HCT116 (cell line): ENCODE measurements at regions not wholly inside any gene's neighbourhood (a gene's known extent, or its start where the extent isn't known, plus 50 kb on each side); places are given as distances from the start of the nearest gene placed in this dataset.

ENCODE experiments used
- ATAC-seq: fragments of 200-7000 bp; cut with Tn5 transposase; 2 replicates; pipeline ENCODE4 v1.9.1; 2020; ENCODE audit warnings: mild to moderate bottlenecking, moderate library complexity
- BruUV-seq: library from RNA; stranded (reverse); fragments of 400-500 nt; replicated peaks from 2 replicates; lab custom pipeline; 2021; lab: Mats Ljungman, UMichigan
- CTCF ChIA-PET: fragments of 300-600 bp; sonication (Branson Sonifier 250); formaldehyde crosslinking; loops from one replicate; lab custom pipeline; 2021; ENCODE audit warnings: antibody characterized with exemption; lab: Charles Lee
- POLR2A ChIA-PET: fragments of 300-600, 350-600 bp; sonication (Branson Sonifier 250); formaldehyde crosslinking; loops from one replicate; lab custom pipeline; 2021; ENCODE audit warnings: antibody characterized with exemption; lab: Charles Lee
- RAD21 ChIA-PET, 2 experiments: fragments of 300-600 bp; sonication (Branson Sonifier 250); formaldehyde crosslinking; loops; one replicate each; lab custom pipeline; 2023; ENCODE audit warnings: low total read pairs in 2 of 2; ENCODE audit not compliant: uncharacterized antibody in 2 of 2, unreplicated experiment in 2 of 2, low non-redundant PET in 1 of 2; lab: Charles Lee
- DNase-seq: peaks from one replicate; pipeline ENCODE4 v3.0.0-alpha.2; 2010; ENCODE audit warnings: low read depth, low spot score
- H2AFZ ChIP-seq: fragments of 200-600 bp; shearing (Covaris generic), sonication (generic); 2 replicates; pipeline ENCODE4 v1.6.1; 2017; ENCODE audit warnings: low read depth, mixed run types, mixed read lengths, antibody characterized with exemption, low read length; ENCODE audit not compliant: poor library complexity, severe bottlenecking
- H3K27ac ChIP-seq: 2 replicates; pipeline ENCODE4 v1.5.1; 2012; ENCODE audit warnings: low read depth, low read length
- H3K27me3 ChIP-seq: fragments of 200-600 bp; sonication (generic); 2 replicates; pipeline ENCODE4 v1.6.1; 2016; ENCODE audit warnings: mixed run types, low read length, mixed read lengths; ENCODE audit not compliant: insufficient read depth
- H3K36me3 ChIP-seq, 2 experiments: fragments of 200-500 bp in 1 of 2; fragments of 200-600 bp in 1 of 2; sonication (Bioruptor generic) in 1 of 2; sonication (generic) in 1 of 2; 2 replicates each; pipeline versions ENCODE4 v1.5.1 to v1.6.1; 2014 to 2016; ENCODE audit warnings: low read length in 2 of 2, inconsistent platforms in 1 of 2, mixed read lengths in 1 of 2, mixed run types in 1 of 2; ENCODE audit not compliant: insufficient read depth in 2 of 2, control insufficient read depth in 1 of 2
- H3K4me1 ChIP-seq, 2 experiments: fragments of 200-600 bp in 1 of 2; sonication (generic) in 1 of 2; 2 replicates each; pipeline versions ENCODE4 v1.5.1 to v1.6.1; 2012 to 2017; ENCODE audit warnings: low read length in 2 of 2, inconsistent platforms in 1 of 2, mild to moderate bottlenecking in 1 of 2, mixed read lengths in 1 of 2, mixed run types in 1 of 2, moderate library complexity in 1 of 2; ENCODE audit not compliant: insufficient read depth in 2 of 2, control insufficient read depth in 1 of 2
- H3K4me2 ChIP-seq: fragments of 200-600 bp; sonication (generic); 2 replicates; pipeline ENCODE4 v1.6.1; 2017; ENCODE audit warnings: mixed run types, low read length, mixed read lengths
- H3K4me3 ChIP-seq, 2 experiments: fragments of 200-600 bp in 1 of 2; sonication (generic) in 1 of 2; replicated peaks in 1 of 2; 2 replicates each; pipeline ENCODE4 v1.5.1; 2011 to 2016; ENCODE audit warnings: low read length in 2 of 2, control low read depth in 1 of 2, low read depth in 1 of 2, mild to moderate bottlenecking in 1 of 2, mixed read lengths in 1 of 2, mixed run types in 1 of 2
- H3K79me2 ChIP-seq: fragments of 200-600 bp; sonication (generic); 2 replicates; pipeline ENCODE4 v1.6.1; 2017; ENCODE audit warnings: mild to moderate bottlenecking, mixed run types, low read length, moderate library complexity, mixed read lengths; ENCODE audit not compliant: insufficient read depth
- H3K9ac ChIP-seq: fragments of 200-600 bp; sonication (generic); 2 replicates; pipeline ENCODE4 v1.6.1; 2016; ENCODE audit warnings: low read length, mixed read lengths
- H3K9me2 ChIP-seq: fragments of 200-600 bp; sonication (generic), shearing (Covaris generic); 2 replicates; pipeline ENCODE4 v1.6.1; 2017; ENCODE audit warnings: mixed run types, mild to moderate bottlenecking, moderate library complexity; ENCODE audit not compliant: insufficient read depth
- H3K9me3 ChIP-seq, 2 experiments: fragments of 200-500 bp in 1 of 2; fragments of 200-600 bp in 1 of 2; sonication (Bioruptor generic) in 1 of 2; sonication (generic) in 1 of 2; 2 replicates each; pipeline ENCODE4 v1.6.1; 2014 to 2017; ENCODE audit warnings: low read length in 2 of 2, mixed read lengths in 2 of 2, inconsistent platforms in 1 of 2, low read depth in 1 of 2, mild to moderate bottlenecking in 1 of 2, mixed run types in 1 of 2, moderate library complexity in 1 of 2; ENCODE audit not compliant: control insufficient read depth in 1 of 2, insufficient read depth in 1 of 2
- H4K20me1 ChIP-seq: fragments of 200-600 bp; sonication (generic), shearing (Covaris generic); 2 replicates; pipeline ENCODE4 v1.6.1; 2017; ENCODE audit warnings: mixed run types, mild to moderate bottlenecking, moderate library complexity; ENCODE audit not compliant: insufficient read depth
- EZH2 ChIP-seq: fragments of 200-600 bp; sonication (generic); IDR thresholded peaks from 2 replicates; pipeline ENCODE4 v1.6.1; 2017; ENCODE audit warnings: antibody characterized with exemption, mixed run types
- EZH2phosphoT487 ChIP-seq: fragments of 200-600 bp; IDR thresholded peaks from 2 replicates; pipeline ENCODE4 v1.6.1; 2018; ENCODE audit warnings: antibody characterized with exemption, borderline replicate concordance
- FOSL1 ChIP-seq: IDR thresholded peaks from 2 replicates; pipeline ENCODE4 v1.6.1; 2012; ENCODE audit warnings: low read depth
- POLR2AphosphoS5 ChIP-seq: IDR thresholded peaks from 2 replicates; pipeline ENCODE4 v1.6.1; 2011; ENCODE audit warnings: mild to moderate bottlenecking, low read depth, low read length, moderate library complexity
- RAD21 ChIP-seq: IDR thresholded peaks from 2 replicates; pipeline ENCODE4 v1.6.1; 2012; ENCODE audit warnings: low read depth, mild to moderate bottlenecking
- TCF7L2 ChIP-seq: IDR thresholded peaks from 2 replicates; pipeline ENCODE4 v1.7.0; 2011; ENCODE audit warnings: borderline replicate concordance, inconsistent platforms; ENCODE audit not compliant: insufficient read depth, insufficient read length; ENCODE audit errors: extremely low read depth
- YY1 ChIP-seq: IDR thresholded peaks from 2 replicates; pipeline ENCODE4 v1.6.1; 2011; ENCODE audit warnings: low read length, low read depth, moderate library complexity, mild to moderate bottlenecking; ENCODE audit not compliant: insufficient replicate concordance; ENCODE audit errors: extremely low read depth
- ZFX ChIP-seq: fragments of 450-650 bp; IDR thresholded peaks from 2 replicates; pipeline ENCODE4 v1.6.1; 2017
- ZNF274 ChIP-seq: fragments of 200-500 bp; sonication (Bioruptor generic); IDR thresholded peaks from 2 replicates; pipeline ENCODE4 v1.6.1; 2014; ENCODE audit warnings: mild to moderate bottlenecking, low read depth, low read length, inconsistent platforms
- intact Hi-C: fragments of 100-400 bp; cut with micrococcal nuclease; formaldehyde crosslinking; loops from 2 replicates; pipeline ENCODE4 v1.10.0; 2022
- TF ChIP-seq, protein P1 (sequence below), 3 experiments: fragments of 200-600 bp in 1 of 3; sonication (generic) in 1 of 3; IDR thresholded peaks in 2 of 3; conservative IDR thresholded peaks in 1 of 3; 2 replicates each; pipeline ENCODE4 v1.5.1; 2012 to 2017; ENCODE audit warnings: low read depth in 2 of 3, low read length in 2 of 3, antibody characterized with exemption in 1 of 3, borderline replicate concordance in 1 of 3, control low read depth in 1 of 3, mild to moderate bottlenecking in 1 of 3, mixed read lengths in 1 of 3, mixed run types in 1 of 3, moderate library complexity in 1 of 3; ENCODE audit not compliant: insufficient read depth in 1 of 3
- TF ChIP-seq, protein P2 (sequence below): IDR thresholded peaks from 2 replicates; pipeline ENCODE4 v1.6.1; 2011; ENCODE audit warnings: mild to moderate bottlenecking, low read length, moderate library complexity; ENCODE audit not compliant: insufficient replicate concordance; ENCODE audit errors: extremely low read depth
- TF ChIP-seq, protein P3 (sequence below): IDR thresholded peaks from 2 replicates; pipeline ENCODE4 v1.6.1; 2012
- TF ChIP-seq, protein P4 (sequence below): IDR thresholded peaks from 2 replicates; pipeline ENCODE4 v1.6.1; 2012; ENCODE audit warnings: low read depth
- TF ChIP-seq, protein P5 (sequence below): IDR thresholded peaks from 2 replicates; pipeline ENCODE4 v1.6.1; 2012

DNA sequence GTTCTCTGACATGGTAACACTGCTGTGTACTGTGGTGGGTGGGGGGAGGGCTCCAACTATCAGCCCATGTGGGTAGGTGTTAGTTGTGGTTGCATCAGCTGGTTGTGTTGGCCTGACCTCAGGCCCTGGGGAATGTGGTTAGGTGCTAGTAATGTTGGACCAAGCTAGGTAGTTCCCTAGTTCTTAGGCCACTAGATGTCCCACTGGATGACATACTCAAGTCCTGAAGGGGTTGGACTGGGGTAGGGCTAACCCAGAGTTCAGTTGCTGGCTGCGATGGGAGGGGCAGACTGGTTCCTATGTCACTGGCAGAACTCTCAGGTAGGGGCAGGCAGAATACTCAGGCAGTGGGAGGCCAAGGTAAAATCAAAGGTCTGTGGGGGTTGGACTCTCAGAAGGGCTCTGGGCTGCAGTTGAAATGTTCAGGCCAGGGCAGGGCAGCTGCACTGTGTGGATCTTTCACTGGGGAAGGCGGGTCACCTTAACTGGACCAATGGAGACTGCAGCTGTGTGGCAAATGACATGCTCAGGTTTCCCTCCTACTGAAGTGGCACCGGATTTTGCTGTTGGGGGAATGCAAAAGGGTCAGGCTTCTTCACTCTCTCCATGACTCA is 870.7 kb downstream of the LRRIQ3 start:
- H3K27me3 ChIP-seq: no peaks in the 10 kb centered on the region
- intact Hi-C loops: no loop called here
- POLR2A ChIA-PET: no interaction called here

More for the DNA sequence above, 870.7 kb downstream of the LRRIQ3 start:
- DNase-seq (no peak), ATAC-seq (no peak)
- Histone ChIP-seq H3K4me3 (no peak overlapping the region), H3K4me1 (no peaks in the 10 kb centered on the region), H3K9ac (no peak overlapping the region), H3K9me2 (no peaks in the 10 kb centered on the region), H3K79me2 (no peaks in the 10 kb centered on the region), H3K36me3 (no peaks in the 10 kb centered on the region), H3K9me3 (peaks cover 10 to 17% of the 10 kb centered on the region in 2 experiments; a peak in 2 of 4 replicates), H2AFZ (no peak overlapping the region), H4K20me1 (no peaks in the 10 kb centered on the region), H3K4me2 (no peak overlapping the region), H3K27ac (no peak overlapping the region)
- TF ChIP-seq, protein P1, sequence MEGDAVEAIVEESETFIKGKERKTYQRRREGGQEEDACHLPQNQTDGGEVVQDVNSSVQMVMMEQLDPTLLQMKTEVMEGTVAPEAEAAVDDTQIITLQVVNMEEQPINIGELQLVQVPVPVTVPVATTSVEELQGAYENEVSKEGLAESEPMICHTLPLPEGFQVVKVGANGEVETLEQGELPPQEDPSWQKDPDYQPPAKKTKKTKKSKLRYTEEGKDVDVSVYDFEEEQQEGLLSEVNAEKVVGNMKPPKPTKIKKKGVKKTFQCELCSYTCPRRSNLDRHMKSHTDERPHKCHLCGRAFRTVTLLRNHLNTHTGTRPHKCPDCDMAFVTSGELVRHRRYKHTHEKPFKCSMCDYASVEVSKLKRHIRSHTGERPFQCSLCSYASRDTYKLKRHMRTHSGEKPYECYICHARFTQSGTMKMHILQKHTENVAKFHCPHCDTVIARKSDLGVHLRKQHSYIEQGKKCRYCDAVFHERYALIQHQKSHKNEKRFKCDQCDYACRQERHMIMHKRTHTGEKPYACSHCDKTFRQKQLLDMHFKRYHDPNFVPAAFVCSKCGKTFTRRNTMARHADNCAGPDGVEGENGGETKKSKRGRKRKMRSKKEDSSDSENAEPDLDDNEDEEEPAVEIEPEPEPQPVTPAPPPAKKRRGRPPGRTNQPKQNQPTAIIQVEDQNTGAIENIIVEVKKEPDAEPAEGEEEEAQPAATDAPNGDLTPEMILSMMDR (IDR thresholded peaks at IDR 0.05 in 2 of 3, conservative IDR thresholded peaks at IDR 0.05 in 1 of 3; ENCODE audit: borderline replicate concordance in 1 of 3, insufficient read depth in 1 of 3, low read depth in 2 of 3, low read length in 2 of 3): no peak
- TF ChIP-seq ZFX (no peak), ZNF274 (no peak), EZH2 (no peak), TCF7L2 (no peak), FOSL1 (no peak), YY1 (no peak), RAD21 (no peak), EZH2phosphoT487 (no peak), POLR2AphosphoS5 (no peak)
- TF ChIP-seq, protein P2, sequence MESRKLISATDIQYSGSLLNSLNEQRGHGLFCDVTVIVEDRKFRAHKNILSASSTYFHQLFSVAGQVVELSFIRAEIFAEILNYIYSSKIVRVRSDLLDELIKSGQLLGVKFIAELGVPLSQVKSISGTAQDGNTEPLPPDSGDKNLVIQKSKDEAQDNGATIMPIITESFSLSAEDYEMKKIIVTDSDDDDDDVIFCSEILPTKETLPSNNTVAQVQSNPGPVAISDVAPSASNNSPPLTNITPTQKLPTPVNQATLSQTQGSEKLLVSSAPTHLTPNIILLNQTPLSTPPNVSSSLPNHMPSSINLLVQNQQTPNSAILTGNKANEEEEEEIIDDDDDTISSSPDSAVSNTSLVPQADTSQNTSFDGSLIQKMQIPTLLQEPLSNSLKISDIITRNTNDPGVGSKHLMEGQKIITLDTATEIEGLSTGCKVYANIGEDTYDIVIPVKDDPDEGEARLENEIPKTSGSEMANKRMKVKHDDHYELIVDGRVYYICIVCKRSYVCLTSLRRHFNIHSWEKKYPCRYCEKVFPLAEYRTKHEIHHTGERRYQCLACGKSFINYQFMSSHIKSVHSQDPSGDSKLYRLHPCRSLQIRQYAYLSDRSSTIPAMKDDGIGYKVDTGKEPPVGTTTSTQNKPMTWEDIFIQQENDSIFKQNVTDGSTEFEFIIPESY: no peak
- TF ChIP-seq, protein P3, sequence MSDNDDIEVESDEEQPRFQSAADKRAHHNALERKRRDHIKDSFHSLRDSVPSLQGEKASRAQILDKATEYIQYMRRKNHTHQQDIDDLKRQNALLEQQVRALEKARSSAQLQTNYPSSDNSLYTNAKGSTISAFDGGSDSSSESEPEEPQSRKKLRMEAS: no peak
- TF ChIP-seq, protein P4, sequence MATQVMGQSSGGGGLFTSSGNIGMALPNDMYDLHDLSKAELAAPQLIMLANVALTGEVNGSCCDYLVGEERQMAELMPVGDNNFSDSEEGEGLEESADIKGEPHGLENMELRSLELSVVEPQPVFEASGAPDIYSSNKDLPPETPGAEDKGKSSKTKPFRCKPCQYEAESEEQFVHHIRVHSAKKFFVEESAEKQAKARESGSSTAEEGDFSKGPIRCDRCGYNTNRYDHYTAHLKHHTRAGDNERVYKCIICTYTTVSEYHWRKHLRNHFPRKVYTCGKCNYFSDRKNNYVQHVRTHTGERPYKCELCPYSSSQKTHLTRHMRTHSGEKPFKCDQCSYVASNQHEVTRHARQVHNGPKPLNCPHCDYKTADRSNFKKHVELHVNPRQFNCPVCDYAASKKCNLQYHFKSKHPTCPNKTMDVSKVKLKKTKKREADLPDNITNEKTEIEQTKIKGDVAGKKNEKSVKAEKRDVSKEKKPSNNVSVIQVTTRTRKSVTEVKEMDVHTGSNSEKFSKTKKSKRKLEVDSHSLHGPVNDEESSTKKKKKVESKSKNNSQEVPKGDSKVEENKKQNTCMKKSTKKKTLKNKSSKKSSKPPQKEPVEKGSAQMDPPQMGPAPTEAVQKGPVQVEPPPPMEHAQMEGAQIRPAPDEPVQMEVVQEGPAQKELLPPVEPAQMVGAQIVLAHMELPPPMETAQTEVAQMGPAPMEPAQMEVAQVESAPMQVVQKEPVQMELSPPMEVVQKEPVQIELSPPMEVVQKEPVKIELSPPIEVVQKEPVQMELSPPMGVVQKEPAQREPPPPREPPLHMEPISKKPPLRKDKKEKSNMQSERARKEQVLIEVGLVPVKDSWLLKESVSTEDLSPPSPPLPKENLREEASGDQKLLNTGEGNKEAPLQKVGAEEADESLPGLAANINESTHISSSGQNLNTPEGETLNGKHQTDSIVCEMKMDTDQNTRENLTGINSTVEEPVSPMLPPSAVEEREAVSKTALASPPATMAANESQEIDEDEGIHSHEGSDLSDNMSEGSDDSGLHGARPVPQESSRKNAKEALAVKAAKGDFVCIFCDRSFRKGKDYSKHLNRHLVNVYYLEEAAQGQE: no peak
- TF ChIP-seq, protein P5, sequence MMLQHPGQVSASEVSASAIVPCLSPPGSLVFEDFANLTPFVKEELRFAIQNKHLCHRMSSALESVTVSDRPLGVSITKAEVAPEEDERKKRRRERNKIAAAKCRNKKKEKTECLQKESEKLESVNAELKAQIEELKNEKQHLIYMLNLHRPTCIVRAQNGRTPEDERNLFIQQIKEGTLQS: no peak
- ChIA-PET RAD21 (no interaction called here), CTCF (no interaction called here)
- BruUV-seq: no TSS peak
